Endodermal cell (in vitro differentiated cells): ENCODE measurements at regions not wholly inside any gene's neighbourhood (a gene's known extent, or its start where the extent isn't known, plus 50 kb on each side); places are given as distances from the start of the nearest gene placed in this dataset.

Experiments used
- DNase-seq: peaks from one replicate; pipeline ENCODE4 v3.0.0-alpha.2; 2017
- H3K27ac ChIP-seq: 2 replicates; pipeline ENCODE4 v1.5.1; 2013; ENCODE audit warnings: mild to moderate bottlenecking, low read depth, low read length, moderate library complexity
- H3K27me3 ChIP-seq: 2 replicates; pipeline ENCODE4 v1.6.1; 2013; ENCODE audit warnings: mild to moderate bottlenecking, low read length, moderate library complexity; ENCODE audit not compliant: insufficient read depth, control insufficient read depth, poor library complexity, severe bottlenecking
- H3K36me3 ChIP-seq: 2 replicates; pipeline ENCODE4 v1.7.0; 2013; ENCODE audit warnings: mild to moderate bottlenecking, low read length, moderate library complexity; ENCODE audit not compliant: control insufficient read depth, insufficient read depth
- H3K4me1 ChIP-seq: one replicate; pipeline ENCODE4 v1.7.0; 2013; ENCODE audit warnings: low read length; ENCODE audit not compliant: control insufficient read depth, insufficient read depth
- H3K4me3 ChIP-seq: 2 replicates; pipeline ENCODE4 v1.5.1; 2013; ENCODE audit warnings: mild to moderate bottlenecking, low read length, moderate library complexity
- H3K9ac ChIP-seq: 2 replicates; pipeline ENCODE4 v1.6.1; 2013; ENCODE audit warnings: mild to moderate bottlenecking, low read length, moderate library complexity; ENCODE audit not compliant: poor library complexity, severe bottlenecking; ENCODE audit errors: extremely low read depth
- H3K9me3 ChIP-seq: 2 replicates; pipeline ENCODE4 v1.6.1; 2013; ENCODE audit warnings: mild to moderate bottlenecking, low read length, moderate library complexity; ENCODE audit not compliant: control insufficient read depth
- H3K27ac Mint-ChIP-seq: 2 replicates; pipeline ENCODE4 v1.8.0; 2020; ENCODE audit warnings: mixed read lengths
- H3K27me3 Mint-ChIP-seq: 2 replicates; pipeline ENCODE4 v1.8.0; 2021; ENCODE audit warnings: mild to moderate bottlenecking, mixed read lengths; ENCODE audit not compliant: insufficient read depth
- H3K36me3 Mint-ChIP-seq: 2 replicates; pipeline ENCODE4 v1.8.0; 2020; ENCODE audit warnings: low read depth, mixed read lengths
- H3K4me1 Mint-ChIP-seq: 2 replicates; pipeline ENCODE4 v1.8.0; 2020; ENCODE audit warnings: mixed read lengths
- H3K4me3 Mint-ChIP-seq: 2 replicates; pipeline ENCODE4 v1.8.0; 2020; ENCODE audit warnings: mild to moderate bottlenecking, moderate library complexity, mixed read lengths
- H3K9me3 Mint-ChIP-seq: 2 replicates; pipeline ENCODE4 v1.8.0; 2020; ENCODE audit warnings: mild to moderate bottlenecking, mixed read lengths
- CTCF ChIP-seq: fragments of 200-600 bp; sonication (generic); conservative IDR thresholded peaks from 2 replicates; pipeline ENCODE4 v1.5.0; 2021; ENCODE audit warnings: antibody characterized with exemption, mild to moderate bottlenecking
- WGBS, 2 experiments: methylation state at CpG; one replicate each; pipeline versions ENCODE4 v1.1.5 to v1.1.7; 2013; ENCODE audit warnings: missing lambda C conversion rate in 2 of 2, mixed read lengths in 1 of 2; ENCODE audit not compliant: insufficient coverage in 1 of 2, insufficient read length in 1 of 2; 5-methylcytosine and 5-hydroxymethylcytosine counted together

- Mint-ChIP-seq H3K4me3 (no peak overlapping the region), H3K27ac (no peak overlapping the region), H3K4me1 (peaks cover 13% of the 10 kb centered on the region), H3K27me3 (peaks cover 3% of the 10 kb centered on the region), H3K36me3 (no peaks in the 10 kb centered on the region), H3K9me3 (no peaks in the 10 kb centered on the region)
- TF ChIP-seq CTCF, result no peak
- no peak overlapping the region for H3K27ac ChIP-seq
- no peaks in the 10 kb centered on the region for H3K4me1 ChIP-seq
- H3K9me3 ChIP-seq, result no peaks in the 10 kb centered on the region
- WGBS, 2 experiments, result 76 to 81% methylated on average over 2 to 3 of the region's 3 CpGs
- H3K4me3 ChIP-seq, result no peak overlapping the region
- H3K9ac ChIP-seq, result no peak overlapping the region
- no peaks in the 10 kb centered on the region for H3K36me3 ChIP-seq
- no peaks in the 10 kb centered on the region for H3K27me3 ChIP-seq
- no peak for DNase-seq
These were observed 117.0 kb upstream of the CYP1B1 start for GRCh38 chr2:38192976-38193375.

DNA sequence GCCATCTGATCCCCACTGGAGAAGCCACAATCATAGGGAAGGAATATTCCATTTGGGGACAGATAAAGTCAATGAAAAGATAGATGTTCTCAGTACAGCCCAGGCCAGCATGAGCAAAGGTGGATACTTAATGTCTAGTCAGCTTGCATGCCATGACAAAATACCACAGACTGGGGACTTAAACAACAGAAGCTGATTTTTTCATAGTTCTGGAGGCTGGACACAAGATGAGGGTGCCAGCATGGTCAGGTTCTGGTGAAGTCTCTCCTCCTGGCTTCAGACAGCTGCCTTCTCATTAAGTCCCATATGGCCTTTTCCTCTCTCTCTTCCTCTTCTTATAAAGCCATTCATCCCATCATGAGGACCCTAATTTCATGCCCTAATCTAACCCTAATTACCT, 116.1 kb upstream of the CYP1B1 start:
- Mint-ChIP-seq H3K27me3 (peaks cover 3% of the 10 kb centered on the region), H3K4me3 (no peak overlapping the region), H3K4me1 (peaks cover 13% of the 10 kb centered on the region), H3K9me3 (no peaks in the 10 kb centered on the region), H3K36me3 (no peaks in the 10 kb centered on the region), H3K27ac (no peak overlapping the region)
- H3K4me1 ChIP-seq, result no peaks in the 10 kb centered on the region
- no peaks in the 10 kb centered on the region for H3K27me3 ChIP-seq
- no peak overlapping the region for H3K9ac ChIP-seq
- TF ChIP-seq CTCF, result no peak
- DNase-seq, result no peak
- no peak overlapping the region for H3K27ac ChIP-seq
- no peaks in the 10 kb centered on the region for H3K9me3 ChIP-seq
- H3K4me3 ChIP-seq, result no peak overlapping the region
- H3K36me3 ChIP-seq, result no peaks in the 10 kb centered on the region

DNA sequence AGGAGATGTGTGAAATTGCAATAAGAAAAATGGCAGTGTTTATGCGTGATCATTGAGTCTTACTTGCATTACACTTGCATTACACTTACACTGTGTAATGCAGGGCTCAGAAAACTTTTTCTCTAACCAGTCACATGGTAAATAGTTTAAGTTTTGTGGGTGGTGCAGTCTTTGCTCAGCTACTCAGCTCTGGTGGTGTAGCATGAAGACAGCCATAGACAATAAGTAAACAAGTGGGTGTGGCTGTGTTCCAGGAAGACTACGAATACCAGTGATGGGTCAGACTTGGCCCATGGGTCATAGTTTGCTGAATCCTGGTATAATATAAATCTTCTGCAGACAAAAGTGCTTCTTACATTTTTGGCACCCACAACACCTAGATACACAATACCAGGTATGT, 115.6 kb upstream of the CYP1B1 start:
- peaks cover 13% of the 10 kb centered on the region for H3K4me1 Mint-ChIP-seq
- H3K4me3 Mint-ChIP-seq, result no peak overlapping the region
- DNase-seq, result no peak
- WGBS, 2 experiments, result 96 to 100% methylated on average over 1 to 2 of the region's 2 CpGs
- peaks cover 3% of the 10 kb centered on the region for H3K27me3 Mint-ChIP-seq
- no peaks in the 10 kb centered on the region for H3K36me3 ChIP-seq
- H3K4me3 ChIP-seq, result no peak overlapping the region
- no peak overlapping the region for H3K9ac ChIP-seq
- H3K27ac ChIP-seq, result no peak overlapping the region
- no peaks in the 10 kb centered on the region for H3K9me3 ChIP-seq
- H3K27me3 ChIP-seq, result no peaks in the 10 kb centered on the region
- no peak for TF ChIP-seq CTCF
- H3K27ac Mint-ChIP-seq, result no peak overlapping the region
- no peaks in the 10 kb centered on the region for H3K4me1 ChIP-seq
- no peaks in the 10 kb centered on the region for H3K9me3 Mint-ChIP-seq
- H3K36me3 Mint-ChIP-seq, result no peaks in the 10 kb centered on the region
